HS-5 (cell line): ENCODE measurements at regions not wholly inside any gene's neighbourhood (a gene's known extent, or its start where the extent isn't known, plus 50 kb on each side); places are given as distances from the start of the nearest gene placed in this dataset.
"Not testable (repeated sequence)": the region's sequence is repeated elsewhere in the genome, so short reads cannot be mapped to it uniquely, and the experiment has no call there.

Experiments
- DNase-seq: peaks from one replicate; pipeline ENCODE4 v3.0.0-alpha.2; 2012; ENCODE audit warnings: low read depth

DNA sequence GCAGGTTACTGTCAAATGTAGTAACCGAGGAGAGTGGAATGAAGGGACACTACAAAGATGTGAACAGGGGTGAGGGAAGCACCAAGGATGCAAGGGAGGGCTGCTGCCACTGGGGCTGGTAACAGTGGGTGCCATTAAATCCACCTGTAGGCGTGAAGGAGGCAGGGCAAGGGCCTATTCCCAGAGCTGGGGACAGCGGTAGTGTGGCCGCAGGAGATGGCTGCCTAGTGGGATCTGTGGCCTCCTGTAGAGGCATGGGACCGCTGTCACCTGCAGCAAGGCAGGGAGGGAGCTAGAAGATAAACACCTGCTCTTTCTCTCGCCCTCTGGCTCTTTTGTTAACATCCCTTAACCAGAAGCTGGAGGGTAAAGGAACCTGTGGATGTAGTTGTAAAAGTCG lies 80.5 kb upstream of the CNIH3 start:
- DNase-seq = no peak

DNA sequence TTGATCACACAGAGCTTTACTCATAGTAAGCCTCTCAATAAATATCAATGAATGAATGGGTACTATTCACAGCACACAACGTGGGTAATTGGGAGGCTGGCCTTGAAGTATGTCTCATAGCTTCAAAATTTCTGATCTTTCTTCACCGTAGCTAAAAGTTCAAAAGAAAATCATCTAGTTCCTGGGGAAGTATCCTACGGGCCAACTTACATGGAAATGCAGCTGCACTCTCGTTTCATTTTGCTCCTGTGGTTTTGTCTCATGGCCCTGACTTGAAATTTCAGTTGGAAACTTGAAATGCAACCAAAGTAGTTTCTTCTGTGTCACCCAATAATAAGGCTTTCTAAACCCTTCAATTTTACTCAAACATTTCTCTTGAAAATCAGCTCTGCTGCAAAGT lies 76.1 kb upstream of the CNIH3 start:
- DNase-seq = no peak

GRCh38 chr1:224540535-224540934 lies 75.6 kb upstream of the CNIH3 start:
- DNase-seq = no peak

GRCh38 chr1:224541072-224541790 lies 74.9 kb upstream of the CNIH3 start:
- no peak for DNase-seq

DNA sequence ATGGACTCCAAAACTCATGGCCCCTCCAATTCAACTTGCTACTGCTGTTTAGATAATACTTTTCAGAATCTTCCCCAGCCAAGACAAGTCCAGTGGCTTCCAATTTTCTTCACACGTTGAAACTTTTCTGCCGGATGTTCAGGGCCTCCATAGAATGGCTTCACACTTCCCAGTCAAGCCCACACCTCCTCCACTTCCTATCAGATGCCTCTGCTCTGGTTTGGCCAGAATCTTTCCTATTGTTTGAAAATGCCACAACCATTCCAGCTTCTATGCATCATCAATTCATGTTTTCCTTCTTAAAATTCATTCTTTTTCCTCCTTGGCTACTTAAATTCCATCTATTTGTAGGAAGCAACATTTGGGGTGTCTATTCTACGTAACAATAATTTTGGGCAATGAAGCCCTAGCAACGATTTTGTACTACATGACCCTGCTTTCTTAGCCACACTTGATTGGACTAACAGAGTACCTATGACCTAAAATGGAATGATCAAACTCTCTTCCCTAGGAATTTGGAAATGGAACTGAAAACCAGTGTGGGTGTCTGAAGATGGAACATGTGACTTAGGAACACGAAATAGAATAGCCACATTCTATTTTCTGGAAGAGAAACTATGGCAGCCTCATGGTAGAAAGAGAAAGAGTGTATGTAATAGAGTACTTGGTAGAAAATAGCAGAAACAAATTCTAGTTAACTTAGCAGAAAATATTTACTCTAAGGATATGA lies 74.1 kb upstream of the CNIH3 start:
- DNase-seq = no peak

GRCh38 chr1:224542783-224543440 lies 73.2 kb upstream of the CNIH3 start:
- DNase-seq = peak; percentile 99

DNA sequence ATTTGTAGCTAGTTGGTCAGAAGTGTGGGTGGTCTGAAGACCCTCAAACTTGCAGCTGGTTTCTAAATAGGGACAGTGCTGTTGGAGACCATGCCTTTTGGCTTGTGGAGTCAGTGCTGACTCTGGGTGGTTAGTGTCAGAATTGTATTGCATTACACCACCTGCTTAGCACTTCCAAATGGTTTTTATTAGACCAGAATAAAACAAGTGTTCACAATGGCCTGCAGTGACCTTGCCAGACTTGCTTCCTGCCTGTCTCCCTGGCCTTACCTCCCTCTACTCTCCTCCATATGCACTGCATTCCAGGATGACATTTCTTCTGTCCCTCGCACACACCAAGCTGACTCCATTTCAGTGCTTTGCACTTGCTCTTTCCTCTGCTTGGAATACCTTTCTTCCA lies 72.7 kb upstream of the CNIH3 start:
- DNase-seq = no peak

GRCh38 chr1:224544346-224545110 lies 71.6 kb upstream of the CNIH3 start:
- no peak for DNase-seq

DNA sequence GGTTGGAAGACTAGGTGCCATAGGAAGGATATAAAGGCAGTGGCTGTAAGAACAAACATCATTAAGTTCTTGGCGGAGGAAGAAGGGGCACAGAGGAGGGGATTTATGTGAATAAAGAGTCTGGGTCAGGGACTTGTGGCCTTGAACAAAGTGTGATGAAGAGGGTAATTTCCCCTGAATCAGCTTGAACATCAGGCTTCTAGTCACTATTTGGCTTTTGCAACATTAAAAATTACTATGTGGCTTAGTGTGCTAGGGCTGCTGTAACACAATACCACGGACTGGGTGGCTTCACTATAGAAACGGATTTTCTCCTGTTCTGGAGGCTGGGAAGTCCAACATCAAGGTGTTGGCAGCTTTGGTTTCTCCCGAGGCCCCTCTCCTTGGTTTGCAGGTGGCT lies 70.5 kb upstream of the CNIH3 start:
- no peak for DNase-seq

- no peak for DNase-seq
Observed at GRCh38 chr1:224548676-224549075, 67.4 kb upstream of the CNIH3 start.

- DNase-seq = not testable (repeated sequence)
Observed at GRCh38 chr1:224551189-224551588, 64.9 kb upstream of the CNIH3 start.

DNA sequence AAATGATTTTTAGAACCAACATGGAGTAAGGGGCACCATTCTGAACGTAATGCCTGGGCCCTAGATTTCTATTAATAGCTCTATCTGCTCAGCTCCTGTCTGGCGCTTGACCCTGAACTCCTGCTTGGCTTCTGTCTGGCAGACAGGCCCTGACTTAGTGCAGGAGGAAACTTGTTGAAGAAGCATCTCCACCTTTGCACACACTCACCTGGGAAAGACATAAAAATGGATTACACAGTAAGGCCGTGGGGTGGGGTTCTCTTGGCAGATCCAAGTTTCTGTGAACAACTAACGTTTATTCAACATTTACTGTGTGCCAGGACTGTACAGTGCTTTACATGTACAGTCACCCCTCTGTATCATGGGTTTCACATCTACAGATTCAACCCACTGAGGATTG lies 62.1 kb upstream of the CNIH3 start:
- DNase-seq = no peak

DNA sequence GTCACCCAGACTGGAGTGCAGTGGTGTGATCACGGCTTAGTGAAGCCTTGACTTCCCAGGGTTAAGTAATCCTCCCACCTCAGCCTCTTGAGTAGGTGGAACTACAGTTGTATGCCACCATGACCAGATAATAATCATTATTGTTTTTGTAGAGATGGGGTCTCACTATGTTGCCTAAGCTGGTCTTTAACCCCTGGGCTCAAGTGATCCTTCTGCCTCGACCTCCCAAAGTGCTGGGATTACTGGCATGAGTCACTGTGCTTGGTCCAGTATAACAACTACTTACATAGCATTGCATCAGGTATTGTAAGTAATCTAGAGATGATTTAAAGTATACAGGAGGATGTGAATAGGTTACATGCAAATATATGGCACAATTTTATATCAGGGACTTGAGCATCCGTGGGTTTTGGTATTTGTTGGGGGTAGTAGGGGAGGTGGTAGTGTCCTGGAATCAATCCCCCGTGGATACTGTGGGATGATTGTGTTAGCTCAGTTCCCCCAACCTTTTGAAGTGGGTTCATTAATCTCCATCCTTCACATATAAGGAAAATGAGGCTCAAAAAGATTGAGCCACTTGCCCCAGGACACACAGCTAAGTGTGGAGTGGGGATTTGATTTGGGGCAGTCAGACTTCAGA lies 61.4 kb upstream of the CNIH3 start:
- no peak for DNase-seq

- no peak for DNase-seq
Observed at GRCh38 chr1:224558904-224559303, 57.2 kb upstream of the CNIH3 start.

GRCh38 chr1:224559981-224560728 lies 56.0 kb upstream of the CNIH3 start:
- peak; percentile 84 for DNase-seq

DNA sequence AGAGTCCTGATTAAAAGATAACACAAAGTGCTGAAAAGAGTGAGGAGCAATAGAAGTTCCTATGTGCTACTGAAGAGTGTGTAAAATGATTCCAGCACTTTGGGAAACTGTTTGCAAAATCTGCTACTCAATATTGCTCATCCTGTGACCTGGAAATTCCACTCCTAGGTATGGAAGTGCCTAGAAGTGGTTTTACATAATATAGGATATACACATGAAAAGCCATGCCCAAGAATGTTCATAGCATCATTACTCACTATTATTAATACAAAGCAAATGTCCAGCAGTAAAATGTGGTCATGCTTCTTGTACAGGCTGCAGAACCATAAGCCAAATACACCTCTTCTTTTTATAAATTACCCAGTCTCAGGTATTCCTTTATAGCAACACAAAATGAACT lies 53.2 kb upstream of the CNIH3 start:
- DNase-seq = peak; percentile 69

GRCh38 chr1:224563666-224564065 lies 52.5 kb upstream of the CNIH3 start:
- no peak for DNase-seq

DNA sequence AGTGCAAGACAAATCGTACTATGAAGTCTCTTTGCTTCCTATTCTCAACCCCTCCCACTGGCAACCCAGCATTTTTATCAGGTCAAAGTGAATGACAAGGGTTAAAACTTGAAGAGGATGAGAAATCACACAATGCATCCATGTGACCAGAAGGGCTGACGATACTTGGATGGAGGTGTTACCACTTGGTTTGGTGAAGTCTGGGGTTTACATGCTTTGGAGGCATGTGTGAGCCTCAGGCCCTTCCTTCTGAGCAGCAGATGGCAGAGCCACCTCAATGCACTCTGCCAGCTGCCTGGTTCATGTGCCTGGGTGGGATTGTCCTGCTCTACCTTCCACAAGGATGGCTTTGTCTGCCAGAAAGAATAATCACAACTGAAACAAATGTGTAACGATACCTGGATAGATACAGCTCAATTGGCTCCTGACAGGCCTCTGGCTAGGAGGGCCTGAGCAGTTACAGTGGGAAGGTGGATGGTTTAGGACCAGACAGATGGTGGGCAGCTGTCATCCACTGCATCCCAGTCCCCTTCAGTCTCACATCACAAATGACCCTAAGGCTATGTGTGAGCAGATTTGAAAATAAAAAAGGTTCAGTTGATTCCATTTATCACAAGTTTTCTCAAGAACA lies 51.5 kb upstream of the CNIH3 start:
- no peak for DNase-seq

DNA sequence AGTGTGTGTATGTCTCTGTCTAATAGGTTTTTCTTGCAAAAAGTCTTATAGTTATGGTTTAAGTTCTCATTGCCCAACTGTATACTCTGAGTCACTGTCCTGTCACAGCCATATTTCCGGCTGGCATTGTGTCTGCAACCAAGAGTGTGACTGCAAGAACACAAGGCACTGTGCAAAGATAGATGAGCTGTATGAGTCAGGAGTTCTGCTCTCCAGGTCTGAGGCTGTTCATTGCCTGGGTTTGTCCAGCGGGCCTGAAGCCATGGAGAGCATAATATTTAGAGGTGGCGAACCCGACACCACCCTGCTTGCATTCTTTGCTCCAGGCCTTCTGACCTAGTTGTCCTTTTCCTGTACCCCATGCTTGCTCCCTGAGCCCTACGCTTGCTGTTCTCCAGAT lies 50.9 kb upstream of the CNIH3 start:
- peak; percentile 92 for DNase-seq

DNA sequence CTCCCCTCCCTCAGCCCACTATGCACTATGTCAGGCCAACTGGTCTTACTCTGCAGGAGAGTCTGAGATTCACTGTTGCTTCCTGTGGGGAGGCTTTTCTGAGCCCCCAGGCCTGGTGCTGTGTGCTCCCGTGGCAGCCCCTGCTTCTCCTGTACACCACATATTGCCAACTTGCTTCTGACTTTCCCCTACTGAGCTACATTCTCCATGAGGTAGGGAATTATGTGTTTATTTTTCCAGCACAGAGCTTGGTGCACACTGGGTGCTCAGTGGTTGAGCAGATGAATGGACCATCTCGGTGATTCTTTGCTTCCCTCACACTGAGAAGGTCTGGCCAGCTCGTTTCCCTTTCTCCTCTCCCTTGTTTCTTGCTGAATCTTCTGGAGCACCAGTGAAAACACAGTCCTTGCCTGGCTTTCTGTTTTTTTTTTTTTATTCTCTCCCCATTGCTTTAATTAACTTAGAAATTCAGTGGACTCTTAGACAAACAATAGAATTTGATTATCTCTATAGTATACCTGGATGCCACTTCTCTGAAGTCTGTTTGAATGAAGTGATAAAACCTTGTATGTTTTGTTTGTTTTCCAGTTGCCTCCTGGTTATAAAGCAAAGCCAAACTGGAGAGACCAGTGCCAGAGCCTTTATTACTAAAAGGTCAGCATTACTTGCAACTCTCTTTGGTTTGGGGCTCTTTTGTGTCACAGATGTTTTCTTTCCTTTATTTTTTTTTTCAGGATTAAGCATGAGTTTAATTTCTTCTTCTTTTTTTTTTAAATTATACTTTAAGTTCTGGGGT lies 50.3 kb upstream of the CNIH3 start:
- no peak for DNase-seq
